ENCODE measurements at regions not wholly inside any gene's neighbourhood (a gene's known extent, or its start where the extent isn't known, plus 50 kb on each side); places are given as distances from the start of the nearest gene placed in this dataset.
"Not testable (repeated sequence)": the region's sequence is repeated elsewhere in the genome, so short reads cannot be mapped to it uniquely, and the experiment has no call there.

GRCh38 chr1:159641221-159641620 lies 53.6 kb downstream of the APCS start:
- DNase-seq (ENCODE audit: low read depth): no peak

DNA sequence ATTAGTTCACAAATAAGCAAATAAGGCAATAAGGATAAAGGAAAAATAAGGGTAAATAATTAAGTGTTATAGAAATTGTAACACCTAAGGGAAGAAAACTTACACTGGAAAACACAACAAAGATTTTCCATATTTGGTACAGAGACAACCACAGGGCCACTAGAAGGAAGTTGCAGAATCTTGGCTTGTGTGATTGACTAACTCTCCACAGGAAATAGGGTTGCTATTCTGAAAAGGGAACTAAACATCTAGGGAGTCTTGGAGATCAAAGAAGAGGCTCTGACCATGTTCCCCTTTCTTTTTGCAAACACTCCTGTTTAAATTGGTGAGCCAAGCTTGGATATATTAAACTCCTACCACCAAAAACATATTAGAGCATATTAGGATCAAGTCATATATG lies 59.1 kb downstream of the APCS start:
- DNase-seq (ENCODE audit: low read depth): no peak

DNA sequence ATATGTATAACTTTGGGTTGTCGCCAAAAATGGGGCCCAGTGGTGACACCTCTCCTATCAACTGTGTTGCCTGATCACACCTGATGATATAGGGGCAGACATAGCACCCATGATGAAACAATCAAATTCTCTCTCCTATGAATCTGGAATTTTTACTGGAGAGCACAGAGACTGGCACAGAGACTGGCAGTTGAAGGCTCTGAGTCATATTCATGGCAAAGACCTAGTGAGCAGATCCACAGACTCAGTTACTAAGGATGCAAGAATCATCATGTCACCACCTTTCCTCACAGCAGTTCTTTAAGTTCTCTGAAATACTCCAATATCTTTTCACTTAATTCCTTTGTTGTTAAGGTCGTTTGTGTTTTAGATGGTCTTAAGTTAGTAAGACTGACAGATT lies 60.0 kb downstream of the APCS start:
- DNase-seq (ENCODE audit: low read depth): no peak

- no peak for DNase-seq (ENCODE audit: low read depth)
These were observed 61.9 kb downstream of the CRP start for GRCh38 chr1:159652506-159652905.

DNA sequence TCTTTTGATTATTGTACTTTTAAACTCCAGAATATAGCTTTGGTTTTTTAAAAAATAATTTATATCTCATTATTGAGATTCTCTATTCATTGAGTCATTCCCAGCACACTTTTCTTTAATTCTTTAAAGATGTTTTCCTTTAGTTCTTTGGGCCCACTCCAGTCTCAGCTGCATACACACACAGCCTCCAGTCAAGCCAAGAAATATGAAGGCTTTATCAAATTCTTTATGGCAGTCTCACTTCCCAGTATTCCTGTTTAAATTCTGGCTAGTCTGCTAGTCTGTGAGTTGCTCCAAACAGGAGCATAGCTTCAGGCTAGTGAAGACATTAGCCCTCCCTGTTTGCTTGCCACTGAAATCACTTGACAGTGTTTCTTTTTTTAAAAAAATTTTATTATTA lies 61.2 kb downstream of the CRP start:
- peak; percentile 25 for DNase-seq (ENCODE audit: low read depth)

- not testable (repeated sequence) for DNase-seq (ENCODE audit: low read depth)
These were observed 56.9 kb downstream of the CRP start for GRCh38 chr1:159657477-159657876.
